HL-60 (cell line): ENCODE measurements at regions not wholly inside any gene's neighbourhood (a gene's known extent, or its start where the extent isn't known, plus 50 kb on each side); places are given as distances from the start of the nearest gene placed in this dataset.

Source experiments
- DNase-seq, 2 experiments: peaks; one replicate each; pipeline ENCODE4 v3.0.0-alpha.2; 2010 to 2020; ENCODE audit warnings: low read depth in 1 of 2, low spot score in 1 of 2
- H3K27ac ChIP-seq: fragments of 250-450 bp; sonication (Bioruptor Pico); replicated peaks from 2 replicates; pipeline ENCODE4 v1.5.1; 2020; ENCODE audit warnings: mild to moderate bottlenecking, moderate library complexity
- H3K27me3 ChIP-seq: fragments of 250-450 bp; sonication (Bioruptor Pico); 2 replicates; pipeline ENCODE4 v1.5.1; 2021; ENCODE audit warnings: mild to moderate bottlenecking, moderate library complexity; ENCODE audit not compliant: insufficient read depth, poor library complexity, severe bottlenecking
- H3K4me3 ChIP-seq: replicated peaks from 2 replicates; pipeline ENCODE4 v1.5.1; 2011; ENCODE audit warnings: mild to moderate bottlenecking, control low read depth, low read length; ENCODE audit not compliant: insufficient read depth
- GABPA ChIP-seq: IDR thresholded peaks from 2 replicates; pipeline ENCODE4 v1.6.1; 2012; ENCODE audit warnings: low read depth
- POLR2AphosphoS5 ChIP-seq: IDR thresholded peaks from 2 replicates; pipeline ENCODE4 v1.6.1; 2012; ENCODE audit warnings: low read depth
- SPI1 ChIP-seq: IDR thresholded peaks from 2 replicates; pipeline ENCODE4 v1.6.1; 2012; ENCODE audit warnings: low read depth, mild to moderate bottlenecking, borderline replicate concordance
- TF ChIP-seq, protein P1 (sequence below): IDR thresholded peaks from one replicate; pipeline ENCODE4 v1.5.1; 2011; ENCODE audit warnings: low read length, control low read depth, inconsistent platforms; ENCODE audit not compliant: insufficient read depth
- TF ChIP-seq, protein P2 (sequence below): IDR thresholded peaks from 2 replicates; pipeline ENCODE4 v1.6.1; 2012; ENCODE audit warnings: low read depth; ENCODE audit not compliant: insufficient replicate concordance

DNA sequence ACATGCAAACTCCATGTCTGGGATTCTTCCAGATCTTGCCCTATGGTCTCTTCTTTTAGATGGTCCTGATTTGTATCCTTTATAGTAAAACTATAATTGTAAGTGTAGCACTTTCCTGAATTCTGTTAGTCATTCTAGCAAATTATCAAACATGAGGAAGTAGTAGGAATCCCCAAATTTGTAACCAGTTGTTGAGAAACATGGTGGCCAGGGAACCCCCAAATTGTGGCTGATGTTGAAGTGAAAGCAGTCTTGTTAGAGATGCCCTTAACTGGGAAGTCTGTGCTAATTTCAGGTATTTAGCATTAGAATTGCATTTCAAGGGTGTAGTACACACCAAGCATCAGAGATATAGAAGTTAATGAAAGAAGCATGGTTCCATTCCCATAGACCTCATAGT is 180.4 kb upstream of the STT3B start:
- no peak overlapping the region for H3K27ac ChIP-seq
- no peaks in the 10 kb centered on the region for H3K27me3 ChIP-seq
- no peak for DNase-seq
- no peak for TF ChIP-seq POLR2AphosphoS5
- no peak for TF ChIP-seq GABPA
- TF ChIP-seq, protein P1, sequence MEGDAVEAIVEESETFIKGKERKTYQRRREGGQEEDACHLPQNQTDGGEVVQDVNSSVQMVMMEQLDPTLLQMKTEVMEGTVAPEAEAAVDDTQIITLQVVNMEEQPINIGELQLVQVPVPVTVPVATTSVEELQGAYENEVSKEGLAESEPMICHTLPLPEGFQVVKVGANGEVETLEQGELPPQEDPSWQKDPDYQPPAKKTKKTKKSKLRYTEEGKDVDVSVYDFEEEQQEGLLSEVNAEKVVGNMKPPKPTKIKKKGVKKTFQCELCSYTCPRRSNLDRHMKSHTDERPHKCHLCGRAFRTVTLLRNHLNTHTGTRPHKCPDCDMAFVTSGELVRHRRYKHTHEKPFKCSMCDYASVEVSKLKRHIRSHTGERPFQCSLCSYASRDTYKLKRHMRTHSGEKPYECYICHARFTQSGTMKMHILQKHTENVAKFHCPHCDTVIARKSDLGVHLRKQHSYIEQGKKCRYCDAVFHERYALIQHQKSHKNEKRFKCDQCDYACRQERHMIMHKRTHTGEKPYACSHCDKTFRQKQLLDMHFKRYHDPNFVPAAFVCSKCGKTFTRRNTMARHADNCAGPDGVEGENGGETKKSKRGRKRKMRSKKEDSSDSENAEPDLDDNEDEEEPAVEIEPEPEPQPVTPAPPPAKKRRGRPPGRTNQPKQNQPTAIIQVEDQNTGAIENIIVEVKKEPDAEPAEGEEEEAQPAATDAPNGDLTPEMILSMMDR = no peak
- TF ChIP-seq SPI1 = no peak
- TF ChIP-seq, protein P2, sequence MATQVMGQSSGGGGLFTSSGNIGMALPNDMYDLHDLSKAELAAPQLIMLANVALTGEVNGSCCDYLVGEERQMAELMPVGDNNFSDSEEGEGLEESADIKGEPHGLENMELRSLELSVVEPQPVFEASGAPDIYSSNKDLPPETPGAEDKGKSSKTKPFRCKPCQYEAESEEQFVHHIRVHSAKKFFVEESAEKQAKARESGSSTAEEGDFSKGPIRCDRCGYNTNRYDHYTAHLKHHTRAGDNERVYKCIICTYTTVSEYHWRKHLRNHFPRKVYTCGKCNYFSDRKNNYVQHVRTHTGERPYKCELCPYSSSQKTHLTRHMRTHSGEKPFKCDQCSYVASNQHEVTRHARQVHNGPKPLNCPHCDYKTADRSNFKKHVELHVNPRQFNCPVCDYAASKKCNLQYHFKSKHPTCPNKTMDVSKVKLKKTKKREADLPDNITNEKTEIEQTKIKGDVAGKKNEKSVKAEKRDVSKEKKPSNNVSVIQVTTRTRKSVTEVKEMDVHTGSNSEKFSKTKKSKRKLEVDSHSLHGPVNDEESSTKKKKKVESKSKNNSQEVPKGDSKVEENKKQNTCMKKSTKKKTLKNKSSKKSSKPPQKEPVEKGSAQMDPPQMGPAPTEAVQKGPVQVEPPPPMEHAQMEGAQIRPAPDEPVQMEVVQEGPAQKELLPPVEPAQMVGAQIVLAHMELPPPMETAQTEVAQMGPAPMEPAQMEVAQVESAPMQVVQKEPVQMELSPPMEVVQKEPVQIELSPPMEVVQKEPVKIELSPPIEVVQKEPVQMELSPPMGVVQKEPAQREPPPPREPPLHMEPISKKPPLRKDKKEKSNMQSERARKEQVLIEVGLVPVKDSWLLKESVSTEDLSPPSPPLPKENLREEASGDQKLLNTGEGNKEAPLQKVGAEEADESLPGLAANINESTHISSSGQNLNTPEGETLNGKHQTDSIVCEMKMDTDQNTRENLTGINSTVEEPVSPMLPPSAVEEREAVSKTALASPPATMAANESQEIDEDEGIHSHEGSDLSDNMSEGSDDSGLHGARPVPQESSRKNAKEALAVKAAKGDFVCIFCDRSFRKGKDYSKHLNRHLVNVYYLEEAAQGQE = no peak
- no peak overlapping the region for H3K4me3 ChIP-seq

DNA sequence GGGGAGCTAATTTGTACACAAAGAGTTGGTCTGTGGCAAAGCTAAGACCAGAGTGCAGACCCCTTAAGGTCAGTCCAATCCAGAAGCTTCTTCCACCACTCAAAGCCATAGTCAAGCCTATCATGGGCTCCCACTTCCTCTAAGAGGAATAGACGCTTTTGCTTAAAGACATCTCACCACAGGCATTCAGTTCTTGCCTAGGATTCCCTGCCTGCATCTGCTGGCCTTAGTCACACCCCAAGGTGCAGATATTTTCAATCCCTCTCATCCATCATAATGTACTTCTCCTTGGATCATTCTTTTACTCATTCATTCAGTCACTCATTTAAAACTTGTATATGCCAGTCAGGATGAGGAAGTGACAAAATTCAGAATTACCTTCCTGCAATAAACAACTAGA is 179.6 kb upstream of the STT3B start:
- Histone ChIP-seq H3K27ac (no peak overlapping the region), H3K27me3 (no peaks in the 10 kb centered on the region), H3K4me3 (no peak overlapping the region)
- TF ChIP-seq SPI1 = peak; percentile 17; the same call in 1 of the 2 replicates
- no peak for TF ChIP-seq POLR2AphosphoS5
- DNase-seq = no peak

DNA sequence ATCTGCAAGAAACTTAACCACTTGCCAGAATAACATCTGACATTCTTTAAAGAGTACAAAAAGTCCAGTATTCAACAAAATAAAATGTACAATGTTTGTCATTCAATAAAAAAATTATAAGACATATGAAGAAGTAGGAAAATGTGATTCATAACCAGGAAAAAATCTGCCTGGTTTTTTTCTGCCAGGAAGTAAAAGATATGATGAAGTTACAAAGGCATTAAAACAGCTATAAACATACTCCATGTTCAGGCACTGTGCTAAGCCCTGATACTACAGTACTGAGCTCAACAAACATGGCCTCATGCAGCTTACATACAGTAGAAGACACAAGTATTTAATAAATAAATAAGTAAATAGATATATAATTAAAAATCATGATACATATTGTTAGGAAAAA is 178.4 kb upstream of the STT3B start:
- no peak overlapping the region for H3K27ac ChIP-seq
- no peak for DNase-seq
- TF ChIP-seq GABPA (no peak), SPI1 (no peak), POLR2AphosphoS5 (no peak)
- TF ChIP-seq, protein P2 = no peak
- TF ChIP-seq, protein P1 = no peak
- H3K4me3 ChIP-seq = no peak overlapping the region
- H3K27me3 ChIP-seq = no peaks in the 10 kb centered on the region

DNA sequence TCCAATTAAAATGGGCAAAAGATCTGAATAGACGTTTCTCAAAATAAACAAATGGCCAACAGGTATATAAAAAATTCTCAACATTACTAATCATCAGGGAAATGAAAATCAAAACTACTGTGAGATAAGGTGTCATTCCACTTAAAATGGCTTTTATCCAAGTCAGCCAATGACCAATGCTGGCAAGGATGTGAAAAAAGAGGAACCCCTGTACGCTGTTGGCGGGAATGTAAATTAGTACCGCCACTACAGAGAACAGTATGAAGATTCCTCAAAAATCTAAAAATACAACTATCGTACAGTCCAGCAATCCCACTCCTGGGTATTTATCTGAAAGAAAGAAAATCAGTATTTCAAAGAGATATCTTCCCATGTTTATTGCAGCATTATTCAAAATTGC is 176.9 kb upstream of the STT3B start:
- DNase-seq = no peak
- Histone ChIP-seq H3K4me3 (no peak overlapping the region), H3K27ac (no peak overlapping the region), H3K27me3 (no peaks in the 10 kb centered on the region)
- TF ChIP-seq SPI1 = 0 out of 2 replicates have a peak, but pooled peaks have one; percentile 20
- TF ChIP-seq, protein P2 = no peak
